CD14-positive monocyte (primary cell): ENCODE measurements at regions not wholly inside any gene's neighbourhood (a gene's known extent, or its start where the extent isn't known, plus 50 kb on each side); places are given as distances from the start of the nearest gene placed in this dataset.

ENCODE experiments used
- DNase-seq, 3 donors: peaks; one replicate each; pipeline ENCODE4 v3.0.0-alpha.2; 2011 to 2022
- H2AFZ ChIP-seq: 2 replicates; pipeline ENCODE4 v1.6.0; 2012; ENCODE audit warnings: mild to moderate bottlenecking, low read depth, low read length, inconsistent platforms; ENCODE audit not compliant: insufficient read depth, poor library complexity, severe bottlenecking
- H3K27ac ChIP-seq, 2 donors: 1 replicate in 1 of 2; 2 replicates in 1 of 2; pipeline ENCODE4 v1.5.1; 2012 to 2013; ENCODE audit warnings: low read length in 2 of 2, control low read depth in 1 of 2, inconsistent platforms in 1 of 2, low read depth in 1 of 2, mild to moderate bottlenecking in 1 of 2
- H3K27me3 ChIP-seq, 2 donors: one replicate each; pipeline versions ENCODE4 v1.6.0 to v1.6.1; 2011 to 2013; ENCODE audit warnings: low read length in 2 of 2; ENCODE audit not compliant: control insufficient read depth in 2 of 2, insufficient read depth in 2 of 2
- H3K36me3 ChIP-seq, 2 donors: replicated peaks in 1 of 2; 1 replicate in 1 of 2; 2 replicates in 1 of 2; pipeline versions ENCODE4 v1.5.1 to v1.6.1; 2012 to 2013; ENCODE audit warnings: low read length in 2 of 2, control low read depth in 1 of 2, inconsistent platforms in 1 of 2, mild to moderate bottlenecking in 1 of 2; ENCODE audit not compliant: insufficient read depth in 2 of 2, control insufficient read depth in 1 of 2
- H3K4me1 ChIP-seq, 2 donors: 1 replicate in 1 of 2; 2 replicates in 1 of 2; pipeline versions ENCODE4 v1.5.1 to v1.6.1; 2012 to 2013; ENCODE audit warnings: low read length in 2 of 2, control low read depth in 1 of 2, inconsistent platforms in 1 of 2, mild to moderate bottlenecking in 1 of 2, moderate library complexity in 1 of 2; ENCODE audit not compliant: insufficient read depth in 2 of 2, control insufficient read depth in 1 of 2
- H3K4me2 ChIP-seq: replicated peaks from 2 replicates; pipeline ENCODE3; 2012; ENCODE audit warnings: low read length, moderate library complexity, mild to moderate bottlenecking; ENCODE audit not compliant: poor library complexity, severe bottlenecking; ENCODE audit errors: extremely low read depth
- H3K4me3 ChIP-seq, 3 experiments: fragments of 200-600 bp in 1 of 3; sonication (generic) in 1 of 3; replicated peaks in 1 of 3; 1 replicate in 2 of 3; 2 replicates in 1 of 3; pipeline ENCODE4 v1.5.1; 2011 to 2013; ENCODE audit warnings: low read length in 3 of 3, mild to moderate bottlenecking in 3 of 3, control low read depth in 2 of 3, low read depth in 2 of 3, inconsistent platforms in 1 of 3, moderate library complexity in 1 of 3
- H3K79me2 ChIP-seq: 2 replicates; pipeline ENCODE4 v1.6.0; 2012; ENCODE audit warnings: mild to moderate bottlenecking, control low read depth, inconsistent platforms, low read length, moderate library complexity; ENCODE audit not compliant: insufficient read depth
- H3K9ac ChIP-seq: 2 replicates; pipeline ENCODE4 v1.6.0; 2017; ENCODE audit warnings: low read length, mild to moderate bottlenecking; ENCODE audit not compliant: insufficient read depth, poor library complexity, severe bottlenecking
- H3K9me3 ChIP-seq, 2 donors: replicated peaks in 1 of 2; 1 replicate in 1 of 2; 2 replicates in 1 of 2; pipeline versions ENCODE4 v1.5.1 to v1.6.1; 2012 to 2013; ENCODE audit warnings: low read length in 2 of 2, control low read depth in 1 of 2; ENCODE audit not compliant: control insufficient read depth in 1 of 2, insufficient read depth in 1 of 2
- H4K20me1 ChIP-seq: 2 replicates; pipeline ENCODE4 v1.6.0; 2012; ENCODE audit warnings: mild to moderate bottlenecking, low read length, control low read depth, moderate library complexity; ENCODE audit not compliant: insufficient read depth
- H3K27ac Mint-ChIP-seq, 7 donors: one replicate each; pipeline ENCODE4 v1.8.0; 2020; ENCODE audit warnings: mild to moderate bottlenecking in 7 of 7, mixed read lengths in 7 of 7, moderate library complexity in 6 of 7, inconsistent platforms in 2 of 7
- H3K27me3 Mint-ChIP-seq, 3 donors: one replicate each; pipeline ENCODE4 v1.8.0; 2021 to 2022; ENCODE audit warnings: low read depth in 3 of 3, mild to moderate bottlenecking in 3 of 3, mixed read lengths in 3 of 3, moderate library complexity in 3 of 3, inconsistent platforms in 1 of 3
- H3K36me3 Mint-ChIP-seq, 2 donors: one replicate each; pipeline ENCODE4 v1.8.0; 2020; ENCODE audit warnings: mixed read lengths in 2 of 2, inconsistent platforms in 1 of 2, mild to moderate bottlenecking in 1 of 2
- H3K4me1 Mint-ChIP-seq: one replicate; pipeline ENCODE4 v1.8.0; 2020; ENCODE audit warnings: mild to moderate bottlenecking, mixed read lengths
- H3K4me3 Mint-ChIP-seq, 2 donors: one replicate each; pipeline ENCODE4 v1.8.0; 2020; ENCODE audit warnings: mild to moderate bottlenecking in 2 of 2, mixed read lengths in 2 of 2, moderate library complexity in 1 of 2
- H3K9me3 Mint-ChIP-seq, 7 donors: one replicate each; pipeline ENCODE4 v1.8.0; 2020 to 2022; ENCODE audit warnings: mixed read lengths in 7 of 7, mild to moderate bottlenecking in 6 of 7, moderate library complexity in 6 of 7, inconsistent platforms in 2 of 7
- CTCF ChIP-seq: fragments of 200-600 bp; IDR thresholded peaks from one replicate; pipeline ENCODE4 v1.8.0; 2022; ENCODE audit warnings: antibody characterized with exemption, mild to moderate bottlenecking
- WGBS: methylation state at CpG from one replicate; pipeline ENCODE4 v1.1.5; 2013; ENCODE audit warnings: missing lambda C conversion rate; ENCODE audit not compliant: insufficient coverage; 5-methylcytosine and 5-hydroxymethylcytosine counted together
- intact Hi-C, 2 donors: fragments of 100-400 bp; cut with micrococcal nuclease; formaldehyde crosslinking; loops; one replicate each; pipeline versions ENCODE4 v1.15.0 to v1.15.1; 2023

GRCh38 chr2:175465101-175465500, 283.6 kb upstream of the ATP5MC3 start:
- peaks cover 14 to 37% (median 26%) of the 10 kb centered on the region in 7 donors for H3K9me3 Mint-ChIP-seq
- H3K27ac ChIP-seq, result no peak overlapping the region
- H4K20me1 ChIP-seq, result no peaks in the 10 kb centered on the region
- no peaks in the 10 kb centered on the region for H3K27me3 ChIP-seq
- no peak overlapping the region for H3K4me2 ChIP-seq
- H3K4me1 ChIP-seq, result peaks cover 29 to 30% of the 10 kb centered on the region in 2 donors
- no peak for TF ChIP-seq CTCF
- H3K27ac Mint-ChIP-seq, result no peak overlapping the region
- no peaks in the 10 kb centered on the region for H3K79me2 ChIP-seq
- no peaks in the 10 kb centered on the region for H3K27me3 Mint-ChIP-seq
- no peak overlapping the region for H3K9ac ChIP-seq
- peaks cover 0 to 6% of the 10 kb centered on the region in 2 donors for H3K36me3 Mint-ChIP-seq
- intact Hi-C loops, result no loop called here
- DNase-seq, result no peak
- peaks cover 19 to 21% of the 10 kb centered on the region in 2 donors for H3K9me3 ChIP-seq
- H3K36me3 ChIP-seq, result no peaks in the 10 kb centered on the region
- H2AFZ ChIP-seq, result no peak overlapping the region
- H3K4me3 Mint-ChIP-seq, result no peak overlapping the region
- peaks cover 36% of the 10 kb centered on the region for H3K4me1 Mint-ChIP-seq
- H3K4me3 ChIP-seq, result no peak overlapping the region

GRCh38 chr2:175464311-175464670, 282.8 kb upstream of the ATP5MC3 start:
- H4K20me1 ChIP-seq, result no peaks in the 10 kb centered on the region
- peak overlapping the region in 1 of 3 experiments; percentile 16 for H3K4me3 ChIP-seq
- peak overlapping the region in 2 of 7 donors; percentile 31 to 55 for H3K27ac Mint-ChIP-seq
- WGBS, result 88% methylated on average over 7 of the region's 7 CpGs
- no peaks in the 10 kb centered on the region for H3K79me2 ChIP-seq
- TF ChIP-seq CTCF, result no peak
- DNase-seq, result no peak
- intact Hi-C loops, result no loop called here
- H3K27me3 Mint-ChIP-seq, result no peaks in the 10 kb centered on the region
- peaks cover 29 to 30% of the 10 kb centered on the region in 2 donors for H3K4me1 ChIP-seq
- H3K9me3 ChIP-seq, result peaks cover 19 to 21% of the 10 kb centered on the region in 2 donors
- peaks cover 42% of the 10 kb centered on the region for H3K4me1 Mint-ChIP-seq
- H3K9me3 Mint-ChIP-seq, result peaks cover 20 to 42% (median 32%) of the 10 kb centered on the region in 7 donors
- no peak overlapping the region for H3K9ac ChIP-seq
- H2AFZ ChIP-seq, result peak overlapping the region; percentile 55
- H3K36me3 ChIP-seq, result no peaks in the 10 kb centered on the region
- no peak overlapping the region for H3K27ac ChIP-seq
- peak overlapping the region in 1 of 2 donors; percentile 17 for H3K4me3 Mint-ChIP-seq
- peaks cover 0 to 11% of the 10 kb centered on the region in 2 donors for H3K36me3 Mint-ChIP-seq
- peak overlapping the region; percentile 22 for H3K4me2 ChIP-seq
- no peaks in the 10 kb centered on the region for H3K27me3 ChIP-seq
